Coronary artery (tissue), 2 donors: ENCODE measurements at regions not wholly inside any gene's neighbourhood (a gene's known extent, or its start where the extent isn't known, plus 50 kb on each side); places are given as distances from the start of the nearest gene placed in this dataset.

Experiments
- DNase-seq: peaks from one replicate; pipeline ENCODE4 v3.0.0-alpha.2; 2017; ENCODE audit warnings: low spot score
- H3K27ac ChIP-seq, 2 donors: fragments of 200-600 bp; sonication (generic); one replicate each; pipeline ENCODE4 v1.5.1; 2016 to 2019
- H3K4me3 ChIP-seq: fragments of 200-600 bp; sonication (generic); 2 replicates; pipeline ENCODE4 v1.5.1; 2016; ENCODE audit warnings: mild to moderate bottlenecking, moderate library complexity
- CTCF ChIP-seq: fragments of 200-600 bp; sonication (generic); IDR thresholded peaks from one replicate; pipeline ENCODE4 v1.5.1; 2019; ENCODE audit warnings: antibody characterized with exemption

- no peak overlapping the region for H3K27ac ChIP-seq
- no peak for DNase-seq
- TF ChIP-seq CTCF, result no peak
- no peak overlapping the region for H3K4me3 ChIP-seq
Observed at GRCh38 chr3:157844216-157844615, 262.0 kb downstream of the SHOX2 start.

- DNase-seq, result no peak
- Histone ChIP-seq H3K27ac (no peak overlapping the region), H3K4me3 (no peak overlapping the region)
- no peak for TF ChIP-seq CTCF
Observed at GRCh38 chr3:157841029-157841428, 265.2 kb downstream of the SHOX2 start.

GRCh38 chr3:157840564-157840963, 265.7 kb downstream of the SHOX2 start:
- no peak for TF ChIP-seq CTCF
- Histone ChIP-seq H3K27ac (no peak overlapping the region), H3K4me3 (no peak overlapping the region)
- DNase-seq, result no peak

- Histone ChIP-seq H3K4me3 (peak overlapping the region; percentile 22), H3K27ac (no peak overlapping the region)
- no peak for DNase-seq
- TF ChIP-seq CTCF, result no peak
Observed at GRCh38 chr3:157838457-157838856, 267.8 kb downstream of the SHOX2 start.

- no peak for TF ChIP-seq CTCF
- no peak for DNase-seq
- no peak overlapping the region for H3K4me3 ChIP-seq
- H3K27ac ChIP-seq, result no peak overlapping the region
Observed at GRCh38 chr3:157837336-157837735, 268.9 kb downstream of the SHOX2 start.

GRCh38 chr3:157836022-157836421, 270.2 kb downstream of the SHOX2 start:
- peak overlapping the region; percentile 35 for H3K4me3 ChIP-seq
- TF ChIP-seq CTCF, result no peak
- no peak overlapping the region for H3K27ac ChIP-seq
- no peak for DNase-seq

GRCh38 chr3:157832588-157832987, 273.6 kb downstream of the SHOX2 start:
- no peak overlapping the region for H3K27ac ChIP-seq
- DNase-seq, result no peak

More at GRCh38 chr3:157832588-157832987, 273.6 kb downstream of the SHOX2 start:
- no peak overlapping the region for H3K4me3 ChIP-seq
- no peak for TF ChIP-seq CTCF
